IMR-90 (cell line): ENCODE measurements at regions not wholly inside any gene's neighbourhood (a gene's known extent, or its start where the extent isn't known, plus 50 kb on each side); places are given as distances from the start of the nearest gene placed in this dataset.

Experiments used
- ATAC-seq: fragments of 200-7000 bp; cut with Tn5 transposase; 2 replicates; pipeline ENCODE4 v1.9.1; 2020; ENCODE audit warnings: low read depth, mild to moderate bottlenecking, moderate library complexity
- BruUV-seq: library from RNA; stranded (reverse); fragments of 400-500 nt; replicated peaks from 2 replicates; lab custom pipeline; 2021; lab: Mats Ljungman, UMichigan
- CTCF ChIA-PET: fragments of 300-600 bp; formaldehyde crosslinking; extraction: SDS; loops from one replicate; lab custom pipeline; 2021; ENCODE audit warnings: antibody characterized with exemption; lab: Yijun Ruan, JAX
- POLR2A ChIA-PET: fragments of 300-600 bp; sonication (Branson Sonifier 250); formaldehyde crosslinking; loops from one replicate; lab custom pipeline; 2022; ENCODE audit warnings: antibody characterized with exemption; ENCODE audit not compliant: unreplicated experiment; lab: Charles Lee
- DNase-seq: peaks from one replicate; pipeline ENCODE4 v3.0.0; 2013
- H2AFZ ChIP-seq: replicated peaks from 2 replicates; pipeline ENCODE3; 2013; ENCODE audit warnings: low read length, mild to moderate bottlenecking; ENCODE audit not compliant: poor library complexity
- H2AK5ac ChIP-seq: 2 replicates; pipeline ENCODE4 v1.6.1; 2013; ENCODE audit warnings: low read depth, low read length, inconsistent platforms
- H2AK9ac ChIP-seq: replicated peaks from 2 replicates; pipeline ENCODE3; 2013; ENCODE audit warnings: mild to moderate bottlenecking, low read depth, low read length, moderate library complexity; ENCODE audit not compliant: poor library complexity
- H2BK120ac ChIP-seq: 2 replicates; pipeline ENCODE4 v1.6.1; 2013; ENCODE audit warnings: low read depth, low read length, inconsistent platforms
- H2BK15ac ChIP-seq: 3 replicates; pipeline ENCODE4 v1.6.1; 2013; ENCODE audit warnings: low read depth, low read length, inconsistent platforms
- H2BK20ac ChIP-seq: 2 replicates; pipeline ENCODE4 v1.6.1; 2013; ENCODE audit warnings: low read depth, mild to moderate bottlenecking, inconsistent platforms, low read length, moderate library complexity
- H2BK5ac ChIP-seq: 2 replicates; pipeline ENCODE4 v1.6.1; 2013; ENCODE audit warnings: mild to moderate bottlenecking, low read depth, low read length, inconsistent platforms; ENCODE audit not compliant: poor library complexity, severe bottlenecking
- H3K14ac ChIP-seq: replicated peaks from 2 replicates; pipeline ENCODE4 v1.6.1; 2013; ENCODE audit warnings: low read depth, low read length, inconsistent platforms
- H3K18ac ChIP-seq: 2 replicates; pipeline ENCODE4 v1.6.1; 2013; ENCODE audit warnings: low read depth, low read length, control low read depth
- H3K23ac ChIP-seq: 2 replicates; pipeline ENCODE4 v1.6.1; 2013; ENCODE audit warnings: low read depth, low read length, inconsistent platforms
- H3K27ac ChIP-seq: 2 replicates; pipeline ENCODE4 v1.5.1; 2013; ENCODE audit warnings: mild to moderate bottlenecking, control low read depth, low read length; ENCODE audit not compliant: insufficient read depth
- H3K27me3 ChIP-seq: 2 replicates; pipeline ENCODE4 v1.6.1; 2013; ENCODE audit warnings: low read length; ENCODE audit not compliant: control insufficient read depth, insufficient read depth
- H3K36me3 ChIP-seq: 2 replicates; pipeline ENCODE4 v1.6.1; 2013; ENCODE audit warnings: low read length, mixed read lengths; ENCODE audit not compliant: control insufficient read depth, insufficient read depth
- H3K4ac ChIP-seq: 2 replicates; pipeline ENCODE4 v1.6.1; 2013; ENCODE audit warnings: low read depth, low read length, inconsistent platforms
- H3K4me1 ChIP-seq: 2 replicates; pipeline ENCODE4 v1.6.1; 2013; ENCODE audit warnings: low read length, mixed read lengths; ENCODE audit not compliant: control insufficient read depth, insufficient read depth
- H3K4me2 ChIP-seq: 2 replicates; pipeline ENCODE4 v1.6.1; 2013; ENCODE audit warnings: low read depth, mild to moderate bottlenecking, control low read depth, low read length, moderate library complexity
- H3K4me3 ChIP-seq: 2 replicates; pipeline ENCODE4 v1.5.1; 2013; ENCODE audit warnings: low read depth, mild to moderate bottlenecking, control low read depth, low read length, moderate library complexity; ENCODE audit not compliant: insufficient read depth
- H3K56ac ChIP-seq: 2 replicates; pipeline ENCODE4 v1.6.1; 2013; ENCODE audit warnings: low read length, inconsistent platforms; ENCODE audit not compliant: insufficient read depth; ENCODE audit errors: extremely low read depth
- H3K79me1 ChIP-seq, 2 experiments: 2 replicates each; pipeline ENCODE4 v1.6.1; 2013; ENCODE audit warnings: low read length in 2 of 2, inconsistent platforms in 1 of 2, low read depth in 1 of 2
- H3K9ac ChIP-seq: 2 replicates; pipeline ENCODE4 v1.6.1; 2013; ENCODE audit warnings: low read depth, low read length, control low read depth
- H3K9me1 ChIP-seq: 2 replicates; pipeline ENCODE4 v1.6.1; 2013; ENCODE audit warnings: low read length, inconsistent platforms; ENCODE audit not compliant: insufficient read depth
- H3K9me3 ChIP-seq: 2 replicates; pipeline ENCODE4 v1.6.1; 2013; ENCODE audit warnings: low read length; ENCODE audit not compliant: control insufficient read depth, insufficient read depth
- H4K20me1 ChIP-seq: 2 replicates; pipeline ENCODE4 v1.6.1; 2013; ENCODE audit warnings: low read length, inconsistent platforms; ENCODE audit not compliant: insufficient read depth
- H4K5ac ChIP-seq: 2 replicates; pipeline ENCODE4 v1.6.1; 2013; ENCODE audit warnings: mild to moderate bottlenecking, low read depth, low read length, control low read depth
- H4K8ac ChIP-seq, 2 experiments: 2 replicates each; pipeline ENCODE4 v1.6.1; 2013; ENCODE audit warnings: low read depth in 2 of 2, low read length in 2 of 2, control low read depth in 1 of 2, inconsistent platforms in 1 of 2
- H4K91ac ChIP-seq: 2 replicates; pipeline ENCODE4 v1.6.1; 2013; ENCODE audit warnings: low read depth, low read length, inconsistent platforms; ENCODE audit not compliant: insufficient read depth
- CEBPB ChIP-seq: IDR thresholded peaks from 2 replicates; pipeline ENCODE4 v1.6.1; 2012; ENCODE audit warnings: low read depth, low read length, improper control_type of control experiment
- MAFK ChIP-seq: IDR thresholded peaks from 2 replicates; pipeline ENCODE4 v1.6.1; 2012; ENCODE audit warnings: low read depth, low read length, improper control_type of control experiment
- NFE2L2 ChIP-seq: fragments of 150-350 bp; IDR thresholded peaks from 2 replicates; pipeline ENCODE4 v1.6.1; 2016; ENCODE audit warnings: low read depth, mild to moderate bottlenecking, low read length
- POLR2A ChIP-seq: IDR thresholded peaks from 2 replicates; pipeline ENCODE4 v1.6.1; 2012; ENCODE audit warnings: mild to moderate bottlenecking, low read depth, low read length
- WGBS, 2 experiments: methylation state at CpG; one replicate each; pipeline versions ENCODE4 v1.1.5 to v1.1.7; 2013; ENCODE audit warnings: missing lambda C conversion rate in 2 of 2; ENCODE audit not compliant: insufficient read length in 1 of 2; ENCODE audit errors: extremely low coverage in 2 of 2; 5-methylcytosine and 5-hydroxymethylcytosine counted together
- dilution Hi-C: fragments of 300-500 bp; cut with HindIII; formaldehyde crosslinking; loops from one replicate; pipeline ENCODE4 v1.14.3; 2018; ENCODE audit warnings: low sequenced_read_pairs; ENCODE audit not compliant: unreplicated experiment
- in situ Hi-C: fragments of 300-500 bp; cut with MboI; formaldehyde crosslinking; loops from 3 replicates; pipeline ENCODE4 v1.14.3; 2019; ENCODE audit warnings: low sequenced_read_pairs, inconsistent platforms, mixed read lengths
- intact Hi-C: fragments of 100-400 bp; cut with micrococcal nuclease; formaldehyde crosslinking; loops from 2 replicates; pipeline ENCODE4 v1.10.0; 2022

GRCh38 chr14:35929186-35929585 lies 103.0 kb downstream of the BRMS1L start:
- Histone ChIP-seq H3K14ac (no peak overlapping the region), H2BK120ac (no peak overlapping the region), H3K27ac (no peak overlapping the region), H2AK9ac (no peak overlapping the region), H2BK5ac (no peak overlapping the region), H4K91ac (no peak overlapping the region), H3K9ac (no peak overlapping the region), H2AK5ac (no peak overlapping the region), H4K8ac (no peak overlapping the region), H3K4me1 (no peaks in the 10 kb centered on the region), H2AFZ (no peak overlapping the region), H2BK20ac (no peak overlapping the region), H3K9me3 (no peaks in the 10 kb centered on the region), H3K27me3 (peaks cover 3% of the 10 kb centered on the region; the same call in 1 of the 2 replicates), H3K36me3 (no peaks in the 10 kb centered on the region), H4K20me1 (no peaks in the 10 kb centered on the region), H2BK15ac (no peak overlapping the region), H3K4ac (no peak overlapping the region), H4K5ac (no peak overlapping the region), H3K4me2 (no peak overlapping the region), H3K56ac (no peak overlapping the region), H3K9me1 (no peaks in the 10 kb centered on the region), H3K4me3 (no peak overlapping the region), H3K23ac (no peak overlapping the region), H3K18ac (no peak overlapping the region), H3K79me1 (no peaks in the 10 kb centered on the region)
- BruUV-seq: no TSS peak
- ChIA-PET POLR2A (no interaction called here), CTCF (no interaction called here)
- ATAC-seq: no peak
- intact Hi-C loops (no loop called here), dilution Hi-C loops (no loop called here), in situ Hi-C loops (no loop called here)
- no CpG with 5 or more reads among the region's 4 CpGs for WGBS, 2 experiments
- no peak for TF ChIP-seq POLR2A
- no peak for TF ChIP-seq NFE2L2
- no peak for TF ChIP-seq CEBPB
- TF ChIP-seq MAFK: no peak
- no peak for DNase-seq
